SK-N-MC (cell line): ENCODE measurements at regions not wholly inside any gene's neighbourhood (a gene's known extent, or its start where the extent isn't known, plus 50 kb on each side); places are given as distances from the start of the nearest gene placed in this dataset.

Source experiments
- EZH2 ChIP-seq: fragments of 200-600 bp; sonication (generic); IDR thresholded peaks from one replicate; pipeline ENCODE4 v1.6.1; 2017; ENCODE audit warnings: antibody characterized with exemption
- POLR2AphosphoS5 ChIP-seq: IDR thresholded peaks from 2 replicates; pipeline ENCODE4 v1.6.1; 2012; ENCODE audit warnings: mild to moderate bottlenecking, low read depth, low read length, borderline replicate concordance

DNA sequence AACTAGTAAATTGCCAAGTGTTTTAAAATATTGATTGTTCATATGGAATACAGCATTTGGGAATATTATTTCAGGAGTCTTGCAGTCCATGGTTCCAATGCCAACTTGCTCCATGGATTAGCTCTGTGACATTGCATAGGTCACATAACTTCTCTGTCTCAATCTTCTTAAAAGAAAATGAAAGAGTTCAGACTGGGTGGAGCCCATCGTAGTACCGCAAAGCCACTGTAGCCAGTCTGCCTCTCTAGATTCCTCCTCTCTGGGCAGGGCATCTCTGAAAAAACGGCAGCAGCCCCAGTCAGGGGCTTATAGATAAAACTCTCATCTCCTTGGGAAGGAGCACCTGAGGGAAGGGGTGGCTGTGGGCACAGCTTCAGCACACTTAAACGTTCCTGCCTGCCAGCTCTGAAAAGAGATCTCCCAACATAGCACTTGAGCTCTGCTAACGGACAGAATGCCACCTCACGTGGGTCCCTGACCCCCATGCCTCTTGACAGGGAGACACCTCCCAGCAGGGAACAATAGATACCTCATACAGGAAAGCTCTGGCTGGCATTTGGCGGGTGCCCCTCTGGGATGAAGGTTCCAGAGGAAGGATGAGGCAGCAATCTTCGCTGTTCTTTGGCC is 168.8 kb upstream of the CNTN4 start:
- no peak for TF ChIP-seq POLR2AphosphoS5
- no peak for TF ChIP-seq EZH2
